ENCODE measurements at regions not wholly inside any gene's neighbourhood (a gene's known extent, or its start where the extent isn't known, plus 50 kb on each side); places are given as distances from the start of the nearest gene placed in this dataset.
"Not testable (repeated sequence)": the region's sequence is repeated elsewhere in the genome, so short reads cannot be mapped to it uniquely, and the experiment has no call there.

DNA sequence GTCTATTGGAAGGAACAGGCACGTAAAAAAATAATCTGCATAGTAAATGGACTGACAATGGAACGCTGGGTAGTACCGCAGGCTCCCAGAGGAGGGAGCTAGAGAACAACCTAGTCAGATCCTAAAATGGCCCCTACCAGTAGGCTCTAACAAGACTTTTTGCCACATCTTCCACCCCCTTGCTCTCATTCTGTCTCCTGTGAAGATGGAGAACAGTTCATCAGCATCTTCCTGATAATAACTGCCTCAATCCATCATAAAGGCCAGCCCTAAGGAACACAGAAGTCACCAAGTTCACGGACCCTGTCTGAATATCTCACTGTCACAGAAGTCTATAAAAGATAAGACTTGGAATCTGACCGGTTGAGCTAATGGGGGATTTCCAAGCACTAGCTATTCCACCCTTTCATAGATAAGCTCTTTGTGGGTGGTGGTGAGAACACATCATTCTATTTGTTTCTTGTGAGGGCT is 133.4 kb downstream of the SLC1A3 start:
- DNase-seq, result peak; percentile 70

DNA sequence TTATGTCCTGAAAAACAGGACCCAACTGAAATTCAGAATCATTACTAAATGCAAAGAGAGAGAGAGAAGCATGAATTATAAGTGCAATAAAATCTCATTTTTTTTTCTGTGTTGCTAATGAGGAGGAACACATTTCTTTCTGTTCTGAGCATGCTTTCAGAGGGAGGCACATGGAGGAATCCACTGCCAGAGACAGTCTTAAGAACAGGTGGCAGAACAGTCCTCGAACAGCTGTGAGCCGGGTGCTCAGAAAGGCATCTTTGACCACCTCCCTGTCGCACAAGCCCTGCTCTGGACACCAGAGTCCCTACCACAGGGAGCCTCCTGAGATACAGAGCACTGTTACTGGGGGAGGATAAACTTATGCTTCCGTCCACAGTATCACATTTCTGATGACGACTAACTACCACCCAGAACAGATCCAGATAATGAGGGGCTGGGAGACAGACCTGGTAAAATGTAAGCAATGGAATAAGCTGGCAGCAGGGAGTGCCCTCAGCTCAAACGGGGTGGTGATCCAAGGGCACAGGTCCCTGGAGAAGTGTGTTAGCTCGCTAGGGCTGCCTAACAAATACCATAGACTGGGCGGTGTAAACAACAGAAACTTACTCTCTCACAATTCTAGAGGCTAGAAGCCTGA is 134.0 kb downstream of the SLC1A3 start:
- DNase-seq, result no peak

DNA sequence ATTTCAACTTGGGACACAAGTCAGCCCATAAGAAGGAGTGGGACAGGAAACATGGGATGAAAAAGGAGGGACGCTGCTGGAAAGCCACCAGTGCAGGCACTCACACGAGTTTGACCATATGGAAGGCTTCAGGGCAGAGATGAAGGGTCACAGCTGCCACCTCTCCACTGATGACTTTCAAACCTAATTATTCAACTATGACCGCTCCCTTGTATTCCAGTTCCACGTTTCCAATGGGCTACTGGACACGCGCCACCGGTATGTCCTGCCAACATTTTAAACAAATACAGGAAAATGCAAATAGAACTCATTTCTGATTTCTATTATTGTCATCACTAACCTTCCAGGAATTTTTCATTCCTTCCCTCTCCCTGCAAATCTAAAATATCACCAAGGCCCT is 134.7 kb downstream of the SLC1A3 start:
- no peak for DNase-seq

- no peak for DNase-seq
Observed at GRCh38 chr5:36743891-36744772, 132.4 kb upstream of the NIPBL start.

DNA sequence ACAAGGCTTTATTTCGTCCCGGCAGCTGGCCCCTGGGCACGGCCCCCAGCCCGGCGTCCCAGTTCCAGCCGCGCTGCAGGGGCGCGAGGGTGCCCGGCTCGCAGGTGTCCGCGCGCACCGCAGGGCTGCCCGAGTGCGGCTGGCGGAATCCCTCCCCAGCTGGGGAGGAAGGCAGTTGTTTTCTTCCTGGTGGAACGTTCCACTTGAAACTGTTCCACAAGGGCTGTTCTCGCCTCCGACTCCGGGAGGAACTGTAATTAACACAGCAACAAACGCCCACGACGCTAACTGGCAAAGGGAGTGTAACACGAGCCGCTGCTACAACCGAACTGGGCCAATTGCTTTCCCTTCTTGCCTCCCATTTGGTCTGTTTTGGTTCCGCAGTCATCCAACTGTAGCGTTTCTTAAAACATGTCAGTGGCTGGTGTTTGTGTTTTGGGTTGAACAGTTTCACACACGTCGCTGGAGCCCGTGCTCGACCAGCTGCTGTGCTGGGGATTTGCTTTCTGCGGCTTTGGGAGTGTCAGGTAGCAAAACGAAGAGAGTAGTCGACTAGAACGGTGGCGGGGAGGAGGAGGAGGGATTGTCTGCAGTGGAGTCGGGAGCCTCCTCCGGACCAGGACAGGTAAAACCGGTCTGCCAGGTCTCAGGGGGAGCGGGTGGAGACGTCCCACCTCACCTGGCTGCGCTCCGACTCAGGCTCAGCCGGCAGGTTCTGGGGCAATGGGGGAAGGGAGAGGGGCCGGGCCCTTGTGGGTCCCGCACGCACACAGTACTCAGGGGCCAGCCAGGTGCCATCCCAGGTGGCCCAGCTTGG is 131.6 kb upstream of the NIPBL start:
- no peak for DNase-seq

GRCh38 chr5:36747794-36748193 is 128.8 kb upstream of the NIPBL start:
- not testable (repeated sequence) for DNase-seq

DNA sequence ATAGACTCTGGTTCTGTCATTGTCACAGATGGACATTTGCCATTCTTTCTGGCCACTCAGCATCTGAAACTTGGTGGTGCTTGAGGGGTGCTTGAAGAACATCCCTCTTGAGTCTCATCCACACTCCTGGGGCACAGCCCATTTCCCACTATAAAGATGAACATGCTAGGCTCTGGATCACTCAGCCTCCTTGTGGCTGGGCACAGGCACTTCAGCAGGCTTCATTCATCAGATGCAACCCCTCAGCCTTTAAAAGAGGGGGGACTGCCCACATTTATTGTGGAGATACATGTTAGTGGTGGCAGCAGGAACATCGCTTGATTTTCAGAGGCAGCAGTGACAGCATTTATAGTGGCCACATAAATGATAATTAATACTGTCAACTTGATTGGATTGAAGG is 124.7 kb upstream of the NIPBL start:
- DNase-seq, result no peak

DNA sequence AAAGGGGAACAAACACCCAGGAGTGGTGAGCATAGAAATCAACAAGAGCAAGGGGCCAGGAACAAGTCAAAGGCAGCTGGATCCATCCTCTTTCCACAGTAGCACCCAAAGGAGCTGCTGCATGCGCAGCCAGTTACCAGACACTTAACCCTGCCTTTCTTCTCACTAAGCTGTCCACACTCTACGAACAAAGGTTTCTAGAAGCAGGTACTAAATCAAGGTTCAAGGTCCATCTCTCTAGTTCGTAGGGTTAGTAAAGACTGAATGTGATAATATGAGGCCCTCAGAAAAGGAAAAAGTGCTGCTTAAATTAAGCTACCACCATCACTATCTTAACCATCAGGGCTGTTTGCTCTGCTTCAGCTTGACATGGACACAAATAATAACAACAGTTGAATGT is 121.2 kb upstream of the NIPBL start:
- DNase-seq, result no peak

GRCh38 chr5:36755920-36756488 is 120.6 kb upstream of the NIPBL start:
- no peak for DNase-seq

DNA sequence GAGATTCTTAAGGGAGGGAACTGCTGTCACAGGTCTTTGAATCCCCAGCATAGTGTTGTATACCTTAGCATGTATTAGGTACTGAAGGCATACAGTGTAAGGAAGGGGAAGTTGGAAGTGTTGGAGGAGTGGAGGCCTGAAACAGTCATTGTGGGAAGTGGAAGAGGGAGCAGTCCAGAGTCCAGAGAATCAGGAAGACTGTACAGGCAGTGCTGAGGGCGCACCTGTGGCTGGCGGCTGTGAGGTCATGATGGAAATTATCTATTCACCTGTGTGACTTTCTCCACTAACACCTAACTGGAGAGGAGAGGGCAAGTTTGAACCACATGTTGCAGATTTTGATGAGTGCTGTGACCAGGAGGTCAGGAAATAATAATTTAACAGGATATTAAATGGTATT is 119.7 kb upstream of the NIPBL start:
- DNase-seq, result no peak

GRCh38 chr5:36759117-36759516 is 117.5 kb upstream of the NIPBL start:
- no peak for DNase-seq

DNA sequence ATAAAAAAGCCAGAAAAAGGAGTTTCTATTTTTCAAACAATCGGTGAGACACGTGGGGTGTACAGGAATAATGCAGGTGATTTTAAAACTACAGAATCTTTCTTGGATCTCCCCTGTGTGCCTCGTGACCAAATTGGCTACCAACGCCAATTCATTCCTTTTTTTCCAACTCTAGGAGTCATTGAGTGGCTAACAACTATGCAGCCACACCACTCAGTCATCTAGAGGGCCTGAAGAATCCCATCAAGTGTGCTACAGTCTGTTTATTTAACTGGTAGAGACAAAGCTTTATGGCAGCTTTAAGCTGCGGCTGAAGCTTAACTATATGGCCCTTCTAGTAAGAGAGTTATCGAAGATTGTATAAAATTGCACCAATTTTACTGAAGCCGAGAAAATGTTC is 113.1 kb upstream of the NIPBL start:
- DNase-seq, result no peak

- DNase-seq, result no peak
Observed at GRCh38 chr5:36765876-36766275, 110.7 kb upstream of the NIPBL start.

DNA sequence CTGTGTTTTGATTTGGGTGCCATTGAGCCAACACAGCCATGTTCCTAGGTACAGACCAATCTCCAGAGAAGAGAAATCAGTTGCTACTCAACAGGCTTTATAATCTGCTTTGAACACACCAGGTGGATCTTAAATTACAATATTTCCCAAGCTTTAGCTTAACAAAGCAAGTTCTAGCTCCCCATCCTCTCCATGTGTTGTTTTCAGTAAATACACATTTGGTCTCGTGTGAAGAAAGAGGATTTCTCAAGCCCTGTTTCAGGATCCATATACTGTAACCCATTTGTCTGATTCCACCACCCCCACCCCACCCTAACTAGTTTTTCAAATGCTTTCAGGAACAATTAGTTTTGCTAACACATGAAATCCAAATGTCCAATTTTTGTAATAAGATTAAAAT is 109.6 kb upstream of the NIPBL start:
- DNase-seq, result no peak

GRCh38 chr5:36768450-36768849 is 108.1 kb upstream of the NIPBL start:
- no peak for DNase-seq

- DNase-seq, result no peak
Observed at GRCh38 chr5:36769129-36769770, 107.3 kb upstream of the NIPBL start.

DNA sequence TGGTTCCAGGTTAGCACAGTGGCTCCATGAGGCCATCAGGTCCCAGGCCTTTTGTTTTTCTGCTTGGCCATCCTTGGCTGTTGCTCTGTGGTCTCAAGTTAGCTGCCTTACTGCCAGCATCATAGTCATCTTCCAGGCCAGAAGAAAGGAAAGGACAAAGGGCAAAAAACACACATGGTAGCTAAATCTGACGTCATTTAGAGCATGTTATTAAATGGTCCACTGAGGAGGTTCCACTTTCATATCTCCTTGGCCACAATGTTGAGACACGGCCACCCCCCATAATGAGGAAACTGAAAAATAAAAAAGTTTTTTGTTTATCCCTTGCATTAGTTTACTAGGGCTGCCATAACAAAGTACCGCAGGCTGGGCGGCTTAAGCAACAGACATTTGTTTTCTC is 106.4 kb upstream of the NIPBL start:
- no peak for DNase-seq

- no peak for DNase-seq
Observed at GRCh38 chr5:36772276-36773140, 104.1 kb upstream of the NIPBL start.

DNA sequence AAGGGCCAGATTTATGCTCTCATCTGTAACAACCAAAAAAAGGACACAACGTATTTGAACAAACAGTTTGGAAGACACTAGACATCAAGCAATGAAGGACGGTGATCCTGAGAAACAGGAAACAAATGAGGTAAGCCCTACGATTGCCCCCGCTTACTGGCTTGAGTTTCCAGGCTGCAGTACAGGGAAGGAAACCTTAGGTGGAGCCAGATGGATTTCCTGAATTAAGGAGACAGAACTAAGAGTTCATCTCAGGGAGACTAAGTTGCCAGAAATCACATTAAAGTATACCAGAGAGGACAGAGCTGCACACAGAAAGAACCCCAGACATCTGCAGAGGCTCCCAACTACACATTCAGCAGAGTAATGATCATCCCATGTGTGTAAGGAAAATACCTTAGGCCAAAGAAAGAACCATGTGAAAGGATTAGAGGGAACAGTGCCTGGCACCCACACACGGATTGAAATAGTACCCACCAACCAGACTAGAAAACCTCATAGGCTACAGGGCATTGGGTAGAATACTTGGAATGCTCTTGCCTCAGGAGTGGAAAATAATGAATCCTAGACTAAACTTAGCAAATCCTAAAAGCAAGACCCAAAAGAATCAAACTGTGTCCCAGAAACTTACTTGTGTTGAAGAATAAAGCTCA is 99.3 kb upstream of the NIPBL start:
- no peak for DNase-seq

DNA sequence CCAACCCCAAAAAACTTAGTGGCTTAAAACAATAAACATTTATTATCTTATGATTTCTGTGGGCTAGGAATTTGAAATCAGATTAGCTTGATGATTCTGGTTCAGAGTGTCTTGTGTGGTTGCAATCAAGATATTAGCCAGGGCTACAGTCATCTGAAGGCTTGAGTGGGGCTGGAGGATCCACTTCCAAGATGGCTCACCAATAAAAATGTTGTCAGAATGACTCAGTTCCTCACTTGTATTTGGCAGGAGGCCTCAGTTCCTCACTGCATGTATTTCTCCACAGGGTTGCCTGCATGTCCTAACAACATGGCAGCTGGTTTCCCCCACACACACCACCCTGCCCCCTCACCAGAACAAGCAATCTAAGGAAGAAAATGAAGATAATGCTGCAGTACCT is 98.2 kb upstream of the NIPBL start:
- no peak for DNase-seq

DNA sequence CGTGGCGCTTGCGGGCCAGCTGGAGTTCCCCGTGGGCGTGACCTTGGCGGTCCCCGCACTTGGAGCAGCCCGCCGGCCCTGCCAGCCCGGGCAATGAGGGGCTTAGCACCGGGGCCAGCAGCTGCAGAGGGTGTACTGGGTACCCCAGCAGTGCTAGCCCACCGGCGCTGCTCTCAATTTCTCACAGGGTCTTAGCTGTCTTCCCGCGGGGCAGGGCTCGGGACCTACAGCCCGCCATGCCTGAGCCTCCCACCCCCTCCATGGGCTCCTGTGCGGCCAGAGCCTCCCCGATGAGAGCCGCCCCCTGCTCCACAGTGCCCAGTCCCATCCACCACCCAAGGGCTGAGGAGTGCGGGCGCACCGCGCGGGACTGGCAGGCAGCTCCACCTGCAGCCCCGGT is 94.0 kb upstream of the NIPBL start:
- DNase-seq, result not testable (repeated sequence)
